Lower lobe of right lung (tissue), 2 donors: ENCODE measurements at regions not wholly inside any gene's neighbourhood (a gene's known extent, or its start where the extent isn't known, plus 50 kb on each side); places are given as distances from the start of the nearest gene placed in this dataset.

ENCODE experiments used
- ATAC-seq, 2 donors: fragments of 200-7000 bp; cut with Tn5 transposase; one replicate each; pipeline ENCODE4 v1.9.1; 2020 to 2022; ENCODE audit warnings: mild to moderate bottlenecking in 2 of 2, moderate library complexity in 2 of 2
- DNase-seq: peaks from one replicate; pipeline ENCODE4 v3.0.0-alpha.2; 2020
- H3K27ac ChIP-seq: fragments of 200-600 bp; one replicate; pipeline ENCODE4 v1.8.0; 2022
- H3K27me3 ChIP-seq: fragments of 200-600 bp; one replicate; pipeline ENCODE4 v1.8.0; 2022; ENCODE audit warnings: low read depth
- H3K36me3 ChIP-seq: fragments of 200-600 bp; one replicate; pipeline ENCODE4 v1.8.0; 2022; ENCODE audit warnings: mild to moderate bottlenecking
- H3K4me1 ChIP-seq: fragments of 200-600 bp; one replicate; pipeline ENCODE4 v1.8.0; 2022
- H3K4me3 ChIP-seq: fragments of 200-600 bp; one replicate; pipeline ENCODE4 v1.8.0; 2022; ENCODE audit warnings: mild to moderate bottlenecking
- H3K9me3 ChIP-seq: fragments of 200-600 bp; one replicate; pipeline ENCODE4 v1.8.0; 2022
- CTCF ChIP-seq: fragments of 200-600 bp; IDR thresholded peaks from one replicate; pipeline ENCODE4 v1.8.0; 2022; ENCODE audit warnings: antibody characterized with exemption, mild to moderate bottlenecking
- intact Hi-C: fragments of 100-400 bp; cut with DNase I; formaldehyde crosslinking; loops from one replicate; pipeline ENCODE4 v1.11.0; 2022
- donor health status: DM: no; HTN: yes; CAD: no; lungs with severe emphysema.

- intact Hi-C loops, result no loop called here
- H3K9me3 ChIP-seq, result no peaks in the 10 kb centered on the region
- DNase-seq (no peak), ATAC-seq (no peak)
- H3K36me3 ChIP-seq, result no peaks in the 10 kb centered on the region
- no peaks in the 10 kb centered on the region for H3K27me3 ChIP-seq
- H3K4me1 ChIP-seq, result peaks cover 16% of the 10 kb centered on the region
- no peak for TF ChIP-seq CTCF
- no peak overlapping the region for H3K4me3 ChIP-seq
- H3K27ac ChIP-seq, result no peak overlapping the region
These were observed 156.2 kb downstream of the TMCO5A start for GRCh38 chr15:38090678-38091077.

DNA sequence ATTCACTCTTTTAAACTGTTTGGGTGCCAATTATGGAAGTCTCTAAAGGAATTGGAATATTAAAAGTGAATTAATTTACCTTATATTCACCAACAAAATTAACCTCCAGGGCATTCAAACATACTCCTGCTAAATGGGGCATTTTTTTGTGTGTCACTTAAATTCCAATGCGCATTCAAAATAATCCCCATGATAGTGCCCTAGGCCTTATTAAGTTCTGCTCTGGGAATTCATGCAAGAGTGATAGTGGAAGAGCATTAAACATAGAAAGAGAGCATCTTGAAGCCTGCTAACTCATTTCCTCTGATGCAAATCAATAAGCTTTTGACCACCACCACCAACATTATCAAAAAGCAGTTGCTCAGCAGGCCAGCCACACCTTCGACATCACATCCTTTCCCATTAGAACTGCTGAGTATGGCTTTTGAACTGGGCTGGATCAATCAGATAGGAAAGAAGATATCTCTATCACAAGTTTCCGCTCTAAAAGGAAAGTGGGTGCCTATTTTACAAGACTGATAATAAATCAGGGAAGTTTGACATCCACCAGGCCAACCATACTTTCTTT is 156.7 kb downstream of the TMCO5A start:
- intact Hi-C loops, result no loop called here
- H3K36me3 ChIP-seq, result no peaks in the 10 kb centered on the region
- no peak overlapping the region for H3K4me3 ChIP-seq
- H3K9me3 ChIP-seq, result no peaks in the 10 kb centered on the region
- ATAC-seq (no peak), DNase-seq (no peak)
- peaks cover 11% of the 10 kb centered on the region for H3K4me1 ChIP-seq
- no peaks in the 10 kb centered on the region for H3K27me3 ChIP-seq
- no peak overlapping the region for H3K27ac ChIP-seq
- no peak for TF ChIP-seq CTCF

DNA sequence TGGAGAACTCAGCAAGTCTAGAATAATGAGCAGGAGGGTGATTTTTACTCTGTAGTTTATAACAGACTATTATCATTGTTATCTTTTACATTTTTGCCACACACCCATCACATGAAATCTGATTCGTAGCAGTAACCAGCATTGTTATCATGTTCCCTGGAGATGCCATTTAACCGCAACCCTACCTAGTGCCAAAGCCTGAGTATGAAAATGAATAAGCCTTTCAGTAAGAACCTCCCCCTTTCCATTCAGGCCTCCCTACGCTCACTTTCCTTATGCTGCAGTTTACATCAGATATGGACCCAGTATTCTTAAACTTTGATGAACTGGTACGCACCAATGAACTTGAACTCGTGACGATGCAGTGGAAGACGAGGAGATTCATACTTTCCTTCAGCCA is 158.7 kb upstream of the SPRED1 start:
- no peak for TF ChIP-seq CTCF
- no peak for DNase-seq
- intact Hi-C loops, result no loop called here
- Histone ChIP-seq H3K27ac (no peak overlapping the region), H3K4me1 (no peaks in the 10 kb centered on the region), H3K4me3 (no peak overlapping the region), H3K36me3 (no peaks in the 10 kb centered on the region), H3K27me3 (no peaks in the 10 kb centered on the region), H3K9me3 (peaks cover 9% of the 10 kb centered on the region)
- no peak for ATAC-seq

- no peak overlapping the region for H3K27ac ChIP-seq
- no peaks in the 10 kb centered on the region for H3K36me3 ChIP-seq
- no peaks in the 10 kb centered on the region for H3K27me3 ChIP-seq
- intact Hi-C loops, result no loop called here
- H3K4me3 ChIP-seq, result no peak overlapping the region
- H3K4me1 ChIP-seq, result no peaks in the 10 kb centered on the region
- TF ChIP-seq CTCF, result no peak
- no peaks in the 10 kb centered on the region for H3K9me3 ChIP-seq
- no peak for DNase-seq
- ATAC-seq, result no peak
These were observed 149.7 kb upstream of the SPRED1 start for GRCh38 chr15:38102972-38103371.

- no peak overlapping the region for H3K27ac ChIP-seq
- intact Hi-C loops, result no loop called here
- no peaks in the 10 kb centered on the region for H3K4me1 ChIP-seq
- no peaks in the 10 kb centered on the region for H3K9me3 ChIP-seq
- no peak overlapping the region for H3K4me3 ChIP-seq
- no peak for DNase-seq
- H3K36me3 ChIP-seq, result no peaks in the 10 kb centered on the region
- ATAC-seq, result no peak
- no peaks in the 10 kb centered on the region for H3K27me3 ChIP-seq
- no peak for TF ChIP-seq CTCF
These were observed 149.1 kb upstream of the SPRED1 start for GRCh38 chr15:38103564-38103963.

GRCh38 chr15:38111070-38111469 is 141.6 kb upstream of the SPRED1 start:
- Histone ChIP-seq H3K9me3 (no peaks in the 10 kb centered on the region), H3K4me1 (no peaks in the 10 kb centered on the region), H3K36me3 (no peaks in the 10 kb centered on the region), H3K4me3 (no peak overlapping the region), H3K27me3 (no peaks in the 10 kb centered on the region), H3K27ac (no peak overlapping the region)
- TF ChIP-seq CTCF, result no peak
- ATAC-seq (no peak), DNase-seq (no peak)
- intact Hi-C loops, result no loop called here
